Uterus (tissue), 2 donors: ENCODE measurements at regions not wholly inside any gene's neighbourhood (a gene's known extent, or its start where the extent isn't known, plus 50 kb on each side); places are given as distances from the start of the nearest gene placed in this dataset.

Experiments
- POLR2A ChIP-seq, 2 donors: fragments of 450-650 bp; IDR thresholded peaks; one replicate each; pipeline ENCODE4 v1.6.1; 2016; ENCODE audit warnings: antibody characterized with exemption in 2 of 2, mild to moderate bottlenecking in 1 of 2, moderate library complexity in 1 of 2
- TF ChIP-seq, protein P1 (sequence below), 4 experiments: fragments of 200-600 bp in 2 of 4; fragments of 450-650 bp in 2 of 4; sonication (generic) in 2 of 4; IDR thresholded peaks; one replicate each; pipeline ENCODE4 v1.5.1; 2016 to 2019; ENCODE audit warnings: antibody characterized with exemption in 4 of 4, mild to moderate bottlenecking in 2 of 4, moderate library complexity in 1 of 4

DNA sequence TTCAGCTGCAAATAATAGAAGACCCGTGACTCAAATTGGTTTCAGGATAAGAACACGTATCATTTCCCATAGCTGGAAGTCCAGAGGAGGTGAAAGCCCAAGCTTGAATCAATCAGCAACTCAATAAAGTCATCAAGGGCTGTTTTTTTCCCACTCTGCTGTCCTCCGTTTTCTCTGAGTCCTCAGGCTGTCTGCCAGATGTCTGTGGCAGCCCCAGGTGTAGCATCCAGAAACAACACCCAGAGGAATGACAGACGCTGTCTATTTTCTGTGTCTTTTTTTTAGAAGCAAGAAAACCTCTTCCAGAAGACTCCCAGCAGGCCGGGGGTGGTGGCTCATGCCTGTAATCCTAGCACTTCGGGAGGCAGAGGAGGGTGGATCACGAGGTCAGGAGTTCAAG is 204.4 kb downstream of the FAM43A start:
- no peak for TF ChIP-seq POLR2A (IDR thresholded peaks at IDR 0.05)
- TF ChIP-seq, protein P1, sequence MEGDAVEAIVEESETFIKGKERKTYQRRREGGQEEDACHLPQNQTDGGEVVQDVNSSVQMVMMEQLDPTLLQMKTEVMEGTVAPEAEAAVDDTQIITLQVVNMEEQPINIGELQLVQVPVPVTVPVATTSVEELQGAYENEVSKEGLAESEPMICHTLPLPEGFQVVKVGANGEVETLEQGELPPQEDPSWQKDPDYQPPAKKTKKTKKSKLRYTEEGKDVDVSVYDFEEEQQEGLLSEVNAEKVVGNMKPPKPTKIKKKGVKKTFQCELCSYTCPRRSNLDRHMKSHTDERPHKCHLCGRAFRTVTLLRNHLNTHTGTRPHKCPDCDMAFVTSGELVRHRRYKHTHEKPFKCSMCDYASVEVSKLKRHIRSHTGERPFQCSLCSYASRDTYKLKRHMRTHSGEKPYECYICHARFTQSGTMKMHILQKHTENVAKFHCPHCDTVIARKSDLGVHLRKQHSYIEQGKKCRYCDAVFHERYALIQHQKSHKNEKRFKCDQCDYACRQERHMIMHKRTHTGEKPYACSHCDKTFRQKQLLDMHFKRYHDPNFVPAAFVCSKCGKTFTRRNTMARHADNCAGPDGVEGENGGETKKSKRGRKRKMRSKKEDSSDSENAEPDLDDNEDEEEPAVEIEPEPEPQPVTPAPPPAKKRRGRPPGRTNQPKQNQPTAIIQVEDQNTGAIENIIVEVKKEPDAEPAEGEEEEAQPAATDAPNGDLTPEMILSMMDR (IDR thresholded peaks at IDR 0.05), result no peak
